Heart left ventricle (tissue), 13 donors: ENCODE measurements at regions not wholly inside any gene's neighbourhood (a gene's known extent, or its start where the extent isn't known, plus 50 kb on each side); places are given as distances from the start of the nearest gene placed in this dataset.

Source experiments
- POLR2A ChIP-seq, 2 donors: fragments of 450-650 bp; IDR thresholded peaks; one replicate each; pipeline ENCODE4 v1.6.1; 2017; ENCODE audit warnings: antibody characterized with exemption in 2 of 2, mild to moderate bottlenecking in 2 of 2, moderate library complexity in 2 of 2
- TF ChIP-seq, protein P1 (sequence below), 12 donors: fragments of 200-600 bp; sonication (generic) in 4 of 12; IDR thresholded peaks; one replicate each; pipeline versions ENCODE4 v1.5.0 to v1.8.0; 2018 to 2022; ENCODE audit warnings: antibody characterized with exemption in 12 of 12, mild to moderate bottlenecking in 5 of 12
- donor health status: ischemic (EF 13 %, LVEDD 7.1; RV severe dilation, severe dysfunction).
- donor health status: DM: no; HTN: yes; CAD: no.
- donor health status: DM: no; HTN: no; CAD: no.
- donor health status: ischemic (EF 25% LVEDD 6.9; RV normal size, moderate dysfunction).
- donor health status: ischemic (EF 25% LVEDD 5.7; RV mildly dilated, moderate dysfunction).
- donor health status: ischemic (EF 35%, LVEDD 5.7; RV mildly dilated, moderate dysfunction).
- donor health status: nonischemic (EF 11% LVEDD 7.7; RV severe dilation, severe dysfunction).
- donor health status: DM: yes; HTN: yes; CAD: no.
- donor health status: PGD.
- donor health status: ischemic (EF 29% LVEDD 5.4; RV normal size, mild dysfunction).
- donor health status: nonischemic (EF 23%, LVEDD 6.1; RV moderate dilation, normal function).

DNA sequence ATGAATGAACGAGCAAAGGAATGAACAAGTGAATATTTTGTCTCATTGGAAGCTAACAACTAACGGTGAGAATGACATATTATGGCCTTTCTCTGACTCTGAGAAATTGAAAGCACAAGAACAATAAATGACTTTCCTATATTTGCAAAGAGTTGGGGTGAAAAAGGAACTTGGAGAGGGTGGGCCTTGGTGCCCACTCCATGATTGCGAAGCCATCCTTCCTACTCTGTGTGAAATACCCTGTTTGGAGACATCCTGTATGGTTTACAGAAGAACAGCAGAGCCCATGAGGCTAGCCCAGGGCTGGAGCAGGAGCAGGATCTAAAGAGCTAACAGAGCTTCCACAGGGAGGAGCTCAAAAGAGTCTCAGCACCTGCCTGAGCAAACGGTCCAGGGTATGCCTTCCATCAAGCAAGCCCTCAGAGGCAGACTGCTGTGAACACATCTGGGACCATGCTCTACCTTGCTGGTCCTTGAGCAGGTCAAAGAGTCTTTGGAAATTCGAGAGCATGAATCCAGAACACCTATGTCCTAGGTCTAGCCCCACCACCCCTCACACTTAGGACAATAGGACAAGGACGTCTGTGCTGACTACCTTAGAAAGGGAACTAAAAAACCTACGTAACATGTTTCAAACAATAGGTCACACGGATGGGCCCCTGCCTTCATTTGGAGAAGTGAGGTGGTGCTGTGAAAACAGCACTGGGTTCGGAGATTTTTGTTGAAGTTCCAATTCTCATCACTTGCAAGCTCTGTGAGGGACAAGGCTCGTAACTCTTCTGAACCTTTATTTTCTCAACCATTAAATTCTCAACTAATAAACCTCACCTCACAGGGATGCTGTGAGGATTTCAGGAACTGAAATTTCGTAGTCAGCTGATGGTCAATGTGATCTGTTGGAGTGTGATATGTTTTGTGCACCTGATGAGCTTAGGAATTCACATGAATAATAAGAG lies 377.4 kb downstream of the RRAGC start:
- TF ChIP-seq POLR2A (IDR thresholded peaks at IDR 0.05) = no peak
- TF ChIP-seq, protein P1, sequence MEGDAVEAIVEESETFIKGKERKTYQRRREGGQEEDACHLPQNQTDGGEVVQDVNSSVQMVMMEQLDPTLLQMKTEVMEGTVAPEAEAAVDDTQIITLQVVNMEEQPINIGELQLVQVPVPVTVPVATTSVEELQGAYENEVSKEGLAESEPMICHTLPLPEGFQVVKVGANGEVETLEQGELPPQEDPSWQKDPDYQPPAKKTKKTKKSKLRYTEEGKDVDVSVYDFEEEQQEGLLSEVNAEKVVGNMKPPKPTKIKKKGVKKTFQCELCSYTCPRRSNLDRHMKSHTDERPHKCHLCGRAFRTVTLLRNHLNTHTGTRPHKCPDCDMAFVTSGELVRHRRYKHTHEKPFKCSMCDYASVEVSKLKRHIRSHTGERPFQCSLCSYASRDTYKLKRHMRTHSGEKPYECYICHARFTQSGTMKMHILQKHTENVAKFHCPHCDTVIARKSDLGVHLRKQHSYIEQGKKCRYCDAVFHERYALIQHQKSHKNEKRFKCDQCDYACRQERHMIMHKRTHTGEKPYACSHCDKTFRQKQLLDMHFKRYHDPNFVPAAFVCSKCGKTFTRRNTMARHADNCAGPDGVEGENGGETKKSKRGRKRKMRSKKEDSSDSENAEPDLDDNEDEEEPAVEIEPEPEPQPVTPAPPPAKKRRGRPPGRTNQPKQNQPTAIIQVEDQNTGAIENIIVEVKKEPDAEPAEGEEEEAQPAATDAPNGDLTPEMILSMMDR (IDR thresholded peaks at IDR 0.05) = no peak
